Spleen (tissue), 7 donors: ENCODE measurements at regions not wholly inside any gene's neighbourhood (a gene's known extent, or its start where the extent isn't known, plus 50 kb on each side); places are given as distances from the start of the nearest gene placed in this dataset.

Experiments
- POLR2A ChIP-seq, 3 donors: fragments of 450-650 bp; IDR thresholded peaks; one replicate each; pipeline ENCODE4 v1.5.1; 2017; ENCODE audit warnings: antibody characterized with exemption in 3 of 3, mild to moderate bottlenecking in 1 of 3
- TF ChIP-seq, protein P1 (sequence below), 11 experiments: fragments of 200-600 bp in 7 of 11; fragments of 450-650 bp in 4 of 11; sonication (generic) in 4 of 11; IDR thresholded peaks in 8 of 11; conservative IDR thresholded peaks in 3 of 11; 1 replicate in 7 of 11; 2 replicates in 4 of 11; pipeline versions ENCODE4 v1.4.0 to v1.8.0; 2016 to 2021; ENCODE audit warnings: antibody characterized with exemption in 11 of 11, inconsistent platforms in 4 of 11, mild to moderate bottlenecking in 1 of 11
- donor health status: DM: no; HTN: no; CAD: no; lungs with moderate emphysema.
- donor health status: DM: no; HTN: no; CAD: no.
- donor health status: DM: no; HTN: no; CAD: no.

DNA sequence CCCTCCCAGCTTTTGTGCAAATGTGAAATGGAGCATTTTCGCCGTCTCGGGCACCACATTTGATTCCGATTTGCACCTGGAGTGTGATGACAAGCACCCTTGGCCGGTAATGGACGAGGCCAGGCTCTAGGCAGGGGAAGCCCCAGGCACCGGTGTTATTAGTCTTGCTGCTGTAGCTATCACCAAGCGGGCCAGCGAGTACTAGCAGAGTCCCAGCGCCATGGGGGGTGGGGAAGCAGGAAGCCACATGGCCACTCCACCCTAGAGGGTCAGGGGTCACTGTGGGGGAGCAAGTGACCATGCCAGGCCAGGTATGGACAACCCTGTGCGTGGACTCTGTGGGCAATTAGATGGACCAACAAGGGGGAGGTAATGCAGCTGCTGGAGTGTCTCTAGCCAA lies 88.8 kb downstream of the CPZ start:
- TF ChIP-seq, protein P1, sequence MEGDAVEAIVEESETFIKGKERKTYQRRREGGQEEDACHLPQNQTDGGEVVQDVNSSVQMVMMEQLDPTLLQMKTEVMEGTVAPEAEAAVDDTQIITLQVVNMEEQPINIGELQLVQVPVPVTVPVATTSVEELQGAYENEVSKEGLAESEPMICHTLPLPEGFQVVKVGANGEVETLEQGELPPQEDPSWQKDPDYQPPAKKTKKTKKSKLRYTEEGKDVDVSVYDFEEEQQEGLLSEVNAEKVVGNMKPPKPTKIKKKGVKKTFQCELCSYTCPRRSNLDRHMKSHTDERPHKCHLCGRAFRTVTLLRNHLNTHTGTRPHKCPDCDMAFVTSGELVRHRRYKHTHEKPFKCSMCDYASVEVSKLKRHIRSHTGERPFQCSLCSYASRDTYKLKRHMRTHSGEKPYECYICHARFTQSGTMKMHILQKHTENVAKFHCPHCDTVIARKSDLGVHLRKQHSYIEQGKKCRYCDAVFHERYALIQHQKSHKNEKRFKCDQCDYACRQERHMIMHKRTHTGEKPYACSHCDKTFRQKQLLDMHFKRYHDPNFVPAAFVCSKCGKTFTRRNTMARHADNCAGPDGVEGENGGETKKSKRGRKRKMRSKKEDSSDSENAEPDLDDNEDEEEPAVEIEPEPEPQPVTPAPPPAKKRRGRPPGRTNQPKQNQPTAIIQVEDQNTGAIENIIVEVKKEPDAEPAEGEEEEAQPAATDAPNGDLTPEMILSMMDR (IDR thresholded peaks at IDR 0.05 in 8 of 11, conservative IDR thresholded peaks at IDR 0.05 in 3 of 11) = no peak
- no peak for TF ChIP-seq POLR2A (IDR thresholded peaks at IDR 0.05)
